Neural progenitor cell (in vitro differentiated cells): ENCODE measurements at regions not wholly inside any gene's neighbourhood (a gene's known extent, or its start where the extent isn't known, plus 50 kb on each side); places are given as distances from the start of the nearest gene placed in this dataset.

Source experiments
- CTCF ChIP-seq: fragments of 200-600 bp; sonication (generic); IDR thresholded peaks from 2 replicates; pipeline ENCODE4 v1.5.1; 2017; ENCODE audit warnings: antibody characterized with exemption, mild to moderate bottlenecking
- EZH2 ChIP-seq: fragments of 200-600 bp; sonication (generic); IDR thresholded peaks from 2 replicates; pipeline ENCODE4 v1.6.1; 2017; ENCODE audit warnings: antibody characterized with exemption, mild to moderate bottlenecking, moderate library complexity

- TF ChIP-seq CTCF (no peak), EZH2 (no peak)
Measured at GRCh38 chrX:147635186-147635585, 276.5 kb upstream of the FMR1 start.
